Neural cell (in vitro differentiated cells): ENCODE measurements at regions not wholly inside any gene's neighbourhood (a gene's known extent, or its start where the extent isn't known, plus 50 kb on each side); places are given as distances from the start of the nearest gene placed in this dataset.

ENCODE experiments used
- POLR2AphosphoS5 ChIP-seq: IDR thresholded peaks from 2 replicates; pipeline ENCODE4 v1.6.1; 2012
- SMC3 ChIP-seq: fragments of 450-650 bp; conservative IDR thresholded peaks from 2 replicates; pipeline ENCODE4 v1.6.1; 2014; ENCODE audit warnings: antibody characterized with exemption, mild to moderate bottlenecking, moderate library complexity; ENCODE audit not compliant: poor library complexity

- TF ChIP-seq POLR2AphosphoS5: no peak
- no peak for TF ChIP-seq SMC3
Observed at GRCh38 chr4:84031401-84031800, 467.7 kb downstream of the NKX6-1 start.
